ENCODE measurements at regions not wholly inside any gene's neighbourhood (a gene's known extent, or its start where the extent isn't known, plus 50 kb on each side); places are given as distances from the start of the nearest gene placed in this dataset.

DNA sequence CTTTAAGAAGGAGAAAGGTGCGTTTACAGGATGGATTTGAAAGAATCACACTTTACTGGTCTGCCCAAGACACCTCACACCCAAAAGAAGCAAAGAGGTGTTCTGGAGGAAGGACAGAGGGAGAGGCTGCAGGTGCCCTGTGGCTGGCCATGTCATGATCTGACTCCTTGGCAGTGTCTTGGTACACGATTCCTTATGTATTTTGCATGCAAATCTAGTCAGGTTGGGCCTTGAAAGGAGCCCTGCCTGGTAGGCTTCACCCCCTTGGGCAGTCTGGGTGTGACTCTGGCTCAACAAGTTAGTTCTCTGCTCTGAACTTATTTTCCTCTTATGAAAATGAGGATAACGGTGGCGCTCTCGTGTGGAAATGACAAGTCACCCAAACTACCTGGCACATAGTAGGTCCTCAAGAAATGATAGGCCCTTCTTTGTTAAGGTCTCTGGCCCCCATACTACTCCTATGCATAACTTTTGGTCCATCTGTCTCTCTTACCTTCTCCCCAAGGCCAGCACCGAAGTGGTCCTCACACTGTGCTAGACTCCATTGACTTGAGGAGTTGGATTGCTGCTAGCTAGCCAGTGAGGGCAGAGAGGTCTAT lies 212.5 kb downstream of the SEMA6A start:
- Mint-ChIP-seq H3K36me3 (ENCODE audit: low read depth) (peaks cover 29% of the 10 kb centered on the region), H3K27me3 (no peaks in the 10 kb centered on the region), H3K27ac (no peak overlapping the region), H3K4me3 (no peak overlapping the region), H3K9me3 (no peaks in the 10 kb centered on the region), H3K4me1 (ENCODE audit: low read depth) (no peaks in the 10 kb centered on the region)
- intact Hi-C loops (cut with DNase I, micrococcal nuclease), result no loop called here
- ChIA-PET POLR2A (no interaction called here), CTCF (no interaction called here)
- ATAC-seq (ENCODE audit: poor library complexity) (no peak), DNase-seq (no peak)
- TF ChIP-seq, protein P1, sequence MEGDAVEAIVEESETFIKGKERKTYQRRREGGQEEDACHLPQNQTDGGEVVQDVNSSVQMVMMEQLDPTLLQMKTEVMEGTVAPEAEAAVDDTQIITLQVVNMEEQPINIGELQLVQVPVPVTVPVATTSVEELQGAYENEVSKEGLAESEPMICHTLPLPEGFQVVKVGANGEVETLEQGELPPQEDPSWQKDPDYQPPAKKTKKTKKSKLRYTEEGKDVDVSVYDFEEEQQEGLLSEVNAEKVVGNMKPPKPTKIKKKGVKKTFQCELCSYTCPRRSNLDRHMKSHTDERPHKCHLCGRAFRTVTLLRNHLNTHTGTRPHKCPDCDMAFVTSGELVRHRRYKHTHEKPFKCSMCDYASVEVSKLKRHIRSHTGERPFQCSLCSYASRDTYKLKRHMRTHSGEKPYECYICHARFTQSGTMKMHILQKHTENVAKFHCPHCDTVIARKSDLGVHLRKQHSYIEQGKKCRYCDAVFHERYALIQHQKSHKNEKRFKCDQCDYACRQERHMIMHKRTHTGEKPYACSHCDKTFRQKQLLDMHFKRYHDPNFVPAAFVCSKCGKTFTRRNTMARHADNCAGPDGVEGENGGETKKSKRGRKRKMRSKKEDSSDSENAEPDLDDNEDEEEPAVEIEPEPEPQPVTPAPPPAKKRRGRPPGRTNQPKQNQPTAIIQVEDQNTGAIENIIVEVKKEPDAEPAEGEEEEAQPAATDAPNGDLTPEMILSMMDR (IDR thresholded peaks at IDR 0.05), result no peak
- H3K27ac ChIP-seq (ENCODE audit: low read depth in 1 of 2, low read length in 2 of 2), result no peak overlapping the region
- H3K9me3 ChIP-seq (ENCODE audit: control insufficient read depth in 1 of 2, insufficient read depth in 1 of 2, low read length in 2 of 2), result peaks cover 0 to 13% of the 10 kb centered on the region in 2 experiments
- no peaks in the 10 kb centered on the region for H3K4me1 ChIP-seq (ENCODE audit: insufficient read depth, low read length)
- no peaks in the 10 kb centered on the region for H3K36me3 ChIP-seq (ENCODE audit: insufficient read depth, low read length)
- H3K27me3 ChIP-seq (ENCODE audit: control insufficient read depth in 1 of 2, insufficient read depth in 2 of 2, low read length in 2 of 2), result no peaks in the 10 kb centered on the region
- no peak overlapping the region for H3K4me3 ChIP-seq (ENCODE audit: low read length)

DNA sequence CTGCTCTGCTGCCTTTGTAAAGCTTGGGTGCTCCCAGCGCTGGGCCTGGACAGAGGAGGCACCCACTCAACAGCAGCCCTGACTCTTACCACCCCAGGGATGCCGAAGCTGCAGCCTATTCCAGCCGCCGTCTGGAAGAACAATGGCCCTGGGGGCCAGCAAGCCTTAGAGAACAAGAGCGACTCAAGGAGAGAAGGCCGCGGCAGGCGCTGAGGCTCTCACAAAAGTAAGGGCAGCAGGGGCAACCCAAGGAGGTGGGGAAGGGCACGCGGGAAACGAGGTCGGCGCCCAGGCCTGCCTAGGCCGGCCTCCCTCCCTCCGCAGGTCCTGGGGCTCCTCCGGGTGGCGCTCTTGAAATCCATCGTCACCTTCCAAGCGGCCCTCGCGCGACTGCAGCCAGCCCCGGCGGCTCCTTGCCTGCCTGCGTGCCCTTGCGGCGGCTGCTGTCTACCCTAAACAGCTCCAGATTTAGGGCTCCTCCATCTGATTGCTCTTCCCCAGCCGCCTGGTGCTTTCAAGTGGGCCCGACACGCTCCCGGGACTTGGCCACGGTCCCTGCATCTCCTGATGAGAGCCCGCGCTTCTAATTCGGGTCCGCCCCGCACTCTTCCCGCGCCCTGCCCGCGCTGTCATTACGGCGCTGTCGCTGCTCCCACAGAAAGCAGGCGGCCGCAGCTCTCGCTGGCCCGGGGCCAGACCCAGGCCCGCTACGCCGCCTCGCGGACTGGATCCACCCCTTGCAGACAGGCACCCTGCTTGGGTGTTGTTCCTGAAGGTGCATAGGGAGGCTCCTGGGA lies 213.3 kb downstream of the SEMA6A start:
- POLR2A ChIA-PET, result no interaction called here
- no peak overlapping the region for H3K4me3 ChIP-seq (ENCODE audit: low read length)
- H3K4me1 ChIP-seq (ENCODE audit: insufficient read depth, low read length), result no peaks in the 10 kb centered on the region
- peaks cover 36% of the 10 kb centered on the region for H3K36me3 Mint-ChIP-seq (ENCODE audit: low read depth)
- H3K4me1 Mint-ChIP-seq (ENCODE audit: low read depth), result no peaks in the 10 kb centered on the region
- CTCF ChIA-PET, result no interaction called here
- no peak overlapping the region for H3K27ac Mint-ChIP-seq
- peaks cover 0 to 13% of the 10 kb centered on the region in 2 experiments for H3K9me3 ChIP-seq (ENCODE audit: control insufficient read depth in 1 of 2, insufficient read depth in 1 of 2, low read length in 2 of 2)
- H3K27me3 Mint-ChIP-seq, result no peaks in the 10 kb centered on the region
- no peaks in the 10 kb centered on the region for H3K27me3 ChIP-seq (ENCODE audit: control insufficient read depth in 1 of 2, insufficient read depth in 2 of 2, low read length in 2 of 2)
- no peaks in the 10 kb centered on the region for H3K9me3 Mint-ChIP-seq
- DNase-seq (no peak), ATAC-seq (ENCODE audit: poor library complexity) (no peak)
- no peak overlapping the region for H3K4me3 Mint-ChIP-seq
- intact Hi-C loops (cut with DNase I, micrococcal nuclease), result no loop called here
- H3K27ac ChIP-seq (ENCODE audit: low read depth in 1 of 2, low read length in 2 of 2), result no peak overlapping the region
- H3K36me3 ChIP-seq (ENCODE audit: insufficient read depth, low read length), result no peaks in the 10 kb centered on the region
- TF ChIP-seq, protein P1 (IDR thresholded peaks at IDR 0.05), result no peak

DNA sequence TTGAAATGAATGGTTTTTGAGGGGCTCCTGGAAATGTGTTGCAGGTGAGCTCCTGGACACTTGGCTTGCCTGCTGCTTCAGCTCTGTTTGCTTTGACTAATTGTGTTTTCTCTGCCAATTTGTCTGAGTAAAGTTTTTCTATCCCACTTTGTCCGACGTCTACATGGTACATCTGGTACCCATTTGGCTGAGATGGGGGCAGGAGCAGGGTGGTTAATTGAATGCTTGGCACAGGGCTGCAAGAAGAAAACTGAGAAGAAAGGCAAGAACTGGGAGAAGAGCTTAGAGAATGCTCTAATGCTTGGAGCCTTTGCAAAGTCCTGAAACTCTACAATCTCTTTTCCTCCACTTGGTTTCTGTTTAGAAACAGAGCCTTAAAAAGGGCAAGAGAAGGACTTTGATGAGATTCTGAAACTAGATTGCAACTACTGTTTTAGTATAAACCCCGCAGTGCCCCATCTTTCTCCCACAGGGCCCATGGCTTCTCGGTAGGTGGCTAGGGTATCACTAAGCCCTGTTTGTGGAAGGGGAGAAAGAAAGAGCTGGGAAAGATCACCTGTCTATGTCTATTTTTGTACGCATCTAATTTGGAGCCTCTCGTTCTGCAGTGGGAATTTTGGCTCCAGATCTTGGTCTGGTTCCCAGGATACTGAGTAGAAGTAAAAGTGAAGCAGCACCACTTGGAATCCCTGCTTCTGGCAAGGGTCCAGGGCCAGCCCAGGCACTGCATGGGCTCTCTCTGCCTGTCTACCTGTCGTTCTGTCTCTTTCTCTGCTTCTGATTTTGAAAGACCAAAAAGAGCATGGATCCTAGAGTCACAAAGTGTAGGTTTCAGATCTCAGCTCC lies 214.4 kb downstream of the SEMA6A start:
- peaks cover 0 to 13% of the 10 kb centered on the region in 2 experiments for H3K9me3 ChIP-seq (ENCODE audit: control insufficient read depth in 1 of 2, insufficient read depth in 1 of 2, low read length in 2 of 2)
- DNase-seq, result no peak
- no peaks in the 10 kb centered on the region for H3K27me3 ChIP-seq (ENCODE audit: control insufficient read depth in 1 of 2, insufficient read depth in 2 of 2, low read length in 2 of 2)
- Mint-ChIP-seq H3K4me3 (no peak overlapping the region), H3K27ac (no peak overlapping the region), H3K9me3 (no peaks in the 10 kb centered on the region), H3K36me3 (ENCODE audit: low read depth) (peaks cover 47% of the 10 kb centered on the region), H3K4me1 (ENCODE audit: low read depth) (no peaks in the 10 kb centered on the region), H3K27me3 (no peaks in the 10 kb centered on the region)
- no peaks in the 10 kb centered on the region for H3K4me1 ChIP-seq (ENCODE audit: insufficient read depth, low read length)
- POLR2A ChIA-PET, result no interaction called here
- H3K27ac ChIP-seq (ENCODE audit: low read depth in 1 of 2, low read length in 2 of 2), result no peak overlapping the region
- no peak overlapping the region for H3K4me3 ChIP-seq (ENCODE audit: low read length)
- TF ChIP-seq, protein P1 (IDR thresholded peaks at IDR 0.05), result no peak
- ATAC-seq (ENCODE audit: poor library complexity), result no peak
- H3K36me3 ChIP-seq (ENCODE audit: insufficient read depth, low read length), result no peaks in the 10 kb centered on the region
- CTCF ChIA-PET, result no interaction called here
- intact Hi-C loops (cut with DNase I, micrococcal nuclease), result no loop called here

All from CD4-positive, alpha-beta T cell (primary cell).